ENCODE measurements at regions not wholly inside any gene's neighbourhood (a gene's known extent, or its start where the extent isn't known, plus 50 kb on each side); places are given as distances from the start of the nearest gene placed in this dataset.

GRCh38 chr7:41504214-41504980 is 198.5 kb downstream of the INHBA start:
- Mint-ChIP-seq H3K27ac (ENCODE audit: unreplicated experiment) (no peak overlapping the region), H3K9me3 (ENCODE audit: unreplicated experiment) (no peaks in the 10 kb centered on the region), H3K27me3 (ENCODE audit: unreplicated experiment) (peaks cover 2% of the 10 kb centered on the region), H3K4me1 (ENCODE audit: unreplicated experiment) (peaks cover 13% of the 10 kb centered on the region), H3K4me3 (ENCODE audit: unreplicated experiment) (no peak overlapping the region), H3K36me3 (ENCODE audit: low read depth, unreplicated experiment) (no peaks in the 10 kb centered on the region)
- no peak for DNase-seq (ENCODE audit: low spot score)
- TF ChIP-seq CTCF (IDR thresholded peaks at IDR 0.05; ENCODE audit: unreplicated experiment), result no peak

GRCh38 chr7:41503438-41503837 is 199.5 kb downstream of the INHBA start:
- Mint-ChIP-seq H3K27me3 (ENCODE audit: unreplicated experiment) (peaks cover 2% of the 10 kb centered on the region), H3K9me3 (ENCODE audit: unreplicated experiment) (no peaks in the 10 kb centered on the region), H3K4me1 (ENCODE audit: unreplicated experiment) (peaks cover 6% of the 10 kb centered on the region), H3K4me3 (ENCODE audit: unreplicated experiment) (no peak overlapping the region), H3K27ac (ENCODE audit: unreplicated experiment) (no peak overlapping the region), H3K36me3 (ENCODE audit: low read depth, unreplicated experiment) (no peaks in the 10 kb centered on the region)
- TF ChIP-seq CTCF (IDR thresholded peaks at IDR 0.05; ENCODE audit: unreplicated experiment), result no peak
- no peak for DNase-seq (ENCODE audit: low spot score)

GRCh38 chr7:41501466-41501865 is 201.4 kb downstream of the INHBA start:
- H3K9me3 Mint-ChIP-seq (ENCODE audit: unreplicated experiment), result no peaks in the 10 kb centered on the region
- TF ChIP-seq CTCF (IDR thresholded peaks at IDR 0.05; ENCODE audit: unreplicated experiment), result no peak
- no peaks in the 10 kb centered on the region for H3K4me1 Mint-ChIP-seq (ENCODE audit: unreplicated experiment)
- H3K36me3 Mint-ChIP-seq (ENCODE audit: low read depth, unreplicated experiment), result no peaks in the 10 kb centered on the region
- H3K27ac Mint-ChIP-seq (ENCODE audit: unreplicated experiment), result no peak overlapping the region
- no peak overlapping the region for H3K4me3 Mint-ChIP-seq (ENCODE audit: unreplicated experiment)
- DNase-seq (ENCODE audit: low spot score), result no peak
- peaks cover 2% of the 10 kb centered on the region for H3K27me3 Mint-ChIP-seq (ENCODE audit: unreplicated experiment)

- Mint-ChIP-seq H3K4me1 (ENCODE audit: unreplicated experiment) (no peaks in the 10 kb centered on the region), H3K9me3 (ENCODE audit: unreplicated experiment) (no peaks in the 10 kb centered on the region), H3K27me3 (ENCODE audit: unreplicated experiment) (peaks cover 2% of the 10 kb centered on the region), H3K27ac (ENCODE audit: unreplicated experiment) (no peak overlapping the region), H3K36me3 (ENCODE audit: low read depth, unreplicated experiment) (no peaks in the 10 kb centered on the region), H3K4me3 (ENCODE audit: unreplicated experiment) (no peak overlapping the region)
- DNase-seq (ENCODE audit: low spot score), result no peak
- TF ChIP-seq CTCF (IDR thresholded peaks at IDR 0.05; ENCODE audit: unreplicated experiment), result no peak
Observed at GRCh38 chr7:41501006-41501405, 201.9 kb downstream of the INHBA start.

- H3K27me3 Mint-ChIP-seq (ENCODE audit: unreplicated experiment), result no peaks in the 10 kb centered on the region
- no peak for DNase-seq (ENCODE audit: low spot score)
- no peak overlapping the region for H3K4me3 Mint-ChIP-seq (ENCODE audit: unreplicated experiment)
- H3K27ac Mint-ChIP-seq (ENCODE audit: unreplicated experiment), result no peak overlapping the region
- no peak for TF ChIP-seq CTCF (IDR thresholded peaks at IDR 0.05; ENCODE audit: unreplicated experiment)
- no peaks in the 10 kb centered on the region for H3K4me1 Mint-ChIP-seq (ENCODE audit: unreplicated experiment)
- H3K36me3 Mint-ChIP-seq (ENCODE audit: low read depth, unreplicated experiment), result no peaks in the 10 kb centered on the region
- H3K9me3 Mint-ChIP-seq (ENCODE audit: unreplicated experiment), result no peaks in the 10 kb centered on the region
Observed at GRCh38 chr7:41492603-41493002, 210.3 kb downstream of the INHBA start.
